Chondrocyte (in vitro differentiated cells): ENCODE measurements at regions not wholly inside any gene's neighbourhood (a gene's known extent, or its start where the extent isn't known, plus 50 kb on each side); places are given as distances from the start of the nearest gene placed in this dataset.

Experiments used
- DNase-seq: peaks from one replicate; pipeline ENCODE4 v3.0.0; 2021; ENCODE audit warnings: mixed read lengths, low spot score
- H3K27ac Mint-ChIP-seq: one replicate; pipeline ENCODE4 v1.8.0; 2021; ENCODE audit warnings: mild to moderate bottlenecking, moderate library complexity, mixed read lengths; ENCODE audit not compliant: unreplicated experiment
- H3K27me3 Mint-ChIP-seq: 2 replicates; pipeline ENCODE4 v1.8.0; 2021; ENCODE audit warnings: low read depth, mixed read lengths
- H3K36me3 Mint-ChIP-seq: 2 replicates; pipeline ENCODE4 v1.8.0; 2021; ENCODE audit warnings: low read depth, mixed read lengths
- H3K4me1 Mint-ChIP-seq: 2 replicates; pipeline ENCODE4 v1.8.0; 2021; ENCODE audit warnings: low read depth, mild to moderate bottlenecking, mixed read lengths
- H3K4me3 Mint-ChIP-seq: one replicate; pipeline ENCODE4 v1.8.0; 2021; ENCODE audit warnings: mild to moderate bottlenecking, moderate library complexity, mixed read lengths; ENCODE audit not compliant: unreplicated experiment
- H3K9me3 Mint-ChIP-seq: 2 replicates; pipeline ENCODE4 v1.8.0; 2021; ENCODE audit warnings: low read depth, mixed read lengths
- CTCF ChIP-seq: fragments of 200-600 bp; sonication (generic); IDR thresholded peaks from 2 replicates; pipeline ENCODE4 v1.5.0; 2021; ENCODE audit warnings: antibody characterized with exemption, mild to moderate bottlenecking, moderate library complexity

DNA sequence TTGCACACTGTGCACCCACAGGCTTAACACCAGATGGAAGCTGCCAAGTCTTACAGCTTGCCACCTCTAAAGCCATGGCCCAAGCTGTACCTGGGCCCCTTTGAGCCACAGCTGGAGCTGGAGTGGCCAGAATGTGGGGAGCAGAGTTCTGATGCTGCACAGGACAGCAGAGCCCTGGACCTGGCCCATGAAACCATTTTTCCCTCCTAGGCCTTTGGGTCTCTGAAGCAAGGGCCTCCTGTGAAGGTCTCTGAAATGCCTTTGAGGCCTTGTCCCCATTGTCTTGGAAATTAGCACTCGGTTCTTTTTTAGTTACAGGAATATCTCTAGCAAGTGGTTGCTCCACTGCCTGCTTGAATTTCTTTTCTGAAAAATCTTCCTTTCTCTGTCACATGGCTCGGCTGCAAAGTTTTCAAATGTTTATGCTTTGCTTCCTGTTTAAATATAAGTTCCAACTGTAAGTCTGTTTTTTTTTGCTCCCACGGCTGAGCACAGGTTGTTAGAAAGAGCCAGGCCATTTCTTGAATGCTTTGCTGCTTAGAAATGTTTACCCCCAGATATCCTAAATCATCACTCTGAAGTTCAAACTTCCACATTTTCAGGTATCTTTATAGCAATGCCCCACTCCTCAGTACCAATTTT, 156.8 kb upstream of the GORAB start:
- Mint-ChIP-seq H3K4me3 (no peak overlapping the region), H3K27me3 (no peaks in the 10 kb centered on the region), H3K36me3 (no peaks in the 10 kb centered on the region), H3K27ac (peak overlapping the region; percentile 8), H3K4me1 (peaks cover 32% of the 10 kb centered on the region), H3K9me3 (peaks cover 4% of the 10 kb centered on the region)
- TF ChIP-seq CTCF, result no peak
- no peak for DNase-seq

DNA sequence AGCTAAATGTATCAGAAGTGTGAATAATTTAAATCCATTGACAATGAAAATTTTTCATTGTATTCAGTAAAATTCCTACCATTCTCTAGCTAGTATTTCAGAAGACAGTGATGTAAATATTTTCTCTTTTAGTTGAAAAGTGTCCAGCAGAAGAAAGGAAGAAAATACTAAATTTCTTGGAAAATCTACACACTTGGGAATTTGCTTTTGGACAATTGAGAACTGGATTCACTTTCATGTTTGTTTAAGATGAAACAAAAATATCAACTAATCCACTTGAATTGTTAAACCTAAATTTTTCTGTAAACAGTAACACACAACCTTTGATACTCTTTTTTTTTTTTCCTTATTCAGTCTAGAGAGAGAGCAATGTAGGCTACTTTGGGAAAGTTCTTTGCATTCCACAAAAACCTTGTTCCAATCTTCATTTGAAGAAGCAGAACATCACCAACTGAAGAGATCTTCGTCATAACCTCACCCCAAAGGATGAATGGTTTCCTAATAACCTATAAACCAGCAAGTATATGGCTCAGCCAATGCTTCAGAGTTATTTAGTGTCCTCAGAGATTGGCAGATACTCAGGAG, 155.1 kb upstream of the GORAB start:
- no peaks in the 10 kb centered on the region for H3K27me3 Mint-ChIP-seq
- H3K27ac Mint-ChIP-seq, result peak overlapping the region; percentile 30
- H3K4me3 Mint-ChIP-seq, result no peak overlapping the region
- peaks cover 32% of the 10 kb centered on the region for H3K4me1 Mint-ChIP-seq
- H3K9me3 Mint-ChIP-seq, result peaks cover 5% of the 10 kb centered on the region
- no peak for DNase-seq
- TF ChIP-seq CTCF, result no peak
- H3K36me3 Mint-ChIP-seq, result no peaks in the 10 kb centered on the region

GRCh38 chr1:170377440-170377839, 154.5 kb upstream of the GORAB start:
- Mint-ChIP-seq H3K9me3 (peaks cover 8% of the 10 kb centered on the region), H3K36me3 (no peaks in the 10 kb centered on the region), H3K27ac (no peak overlapping the region), H3K27me3 (no peaks in the 10 kb centered on the region), H3K4me1 (peaks cover 32% of the 10 kb centered on the region), H3K4me3 (no peak overlapping the region)
- TF ChIP-seq CTCF, result no peak
- DNase-seq, result no peak

- DNase-seq, result no peak
- Mint-ChIP-seq H3K27ac (no peak overlapping the region), H3K9me3 (peaks cover 14% of the 10 kb centered on the region), H3K36me3 (no peaks in the 10 kb centered on the region), H3K4me1 (peaks cover 32% of the 10 kb centered on the region), H3K27me3 (no peaks in the 10 kb centered on the region), H3K4me3 (no peak overlapping the region)
- no peak for TF ChIP-seq CTCF
These were observed 153.9 kb upstream of the GORAB start for GRCh38 chr1:170377896-170378634.

GRCh38 chr1:170385750-170386149, 146.2 kb upstream of the GORAB start:
- H3K27ac Mint-ChIP-seq, result no peak overlapping the region
- H3K27me3 Mint-ChIP-seq, result no peaks in the 10 kb centered on the region
- no peak overlapping the region for H3K4me3 Mint-ChIP-seq
- no peak for TF ChIP-seq CTCF
- no peak for DNase-seq
- H3K9me3 Mint-ChIP-seq, result peaks cover 16% of the 10 kb centered on the region
- H3K36me3 Mint-ChIP-seq, result no peaks in the 10 kb centered on the region
- no peaks in the 10 kb centered on the region for H3K4me1 Mint-ChIP-seq
